GM08714 (cell line): ENCODE measurements at regions not wholly inside any gene's neighbourhood (a gene's known extent, or its start where the extent isn't known, plus 50 kb on each side); places are given as distances from the start of the nearest gene placed in this dataset.

Experiments used
- H3K4me3 ChIP-seq: fragments of 200-500 bp; sonication (Bioruptor generic); 2 replicates; pipeline ENCODE4 v1.5.1; 2014; ENCODE audit warnings: mild to moderate bottlenecking, low read length, inconsistent platforms
- ZNF274 ChIP-seq: IDR thresholded peaks from 2 replicates; pipeline ENCODE4 v1.6.1; 2012; ENCODE audit warnings: mild to moderate bottlenecking, low read depth, low read length

- no peak for TF ChIP-seq ZNF274
- H3K4me3 ChIP-seq: no peak overlapping the region
These were observed 92.9 kb upstream of the LCLAT1 start for GRCh38 chr2:30354150-30354549.

- no peak overlapping the region for H3K4me3 ChIP-seq
- no peak for TF ChIP-seq ZNF274
These were observed 92.4 kb upstream of the LCLAT1 start for GRCh38 chr2:30354621-30355020.

- no peak overlapping the region for H3K4me3 ChIP-seq
- no peak for TF ChIP-seq ZNF274
These were observed 91.7 kb upstream of the LCLAT1 start for GRCh38 chr2:30355306-30355705.

- H3K4me3 ChIP-seq: no peak overlapping the region
- TF ChIP-seq ZNF274: no peak
These were observed 91.0 kb upstream of the LCLAT1 start for GRCh38 chr2:30356071-30356470.

GRCh38 chr2:30356776-30357175, 90.3 kb upstream of the LCLAT1 start:
- H3K4me3 ChIP-seq: no peak overlapping the region
- TF ChIP-seq ZNF274: no peak

- no peak for TF ChIP-seq ZNF274
- no peak overlapping the region for H3K4me3 ChIP-seq
These were observed 88.7 kb upstream of the LCLAT1 start for GRCh38 chr2:30358351-30358750.

- no peak for TF ChIP-seq ZNF274
- H3K4me3 ChIP-seq: no peak overlapping the region
These were observed 88.2 kb upstream of the LCLAT1 start for GRCh38 chr2:30358842-30359241.

GRCh38 chr2:30359644-30360167, 87.3 kb upstream of the LCLAT1 start:
- H3K4me3 ChIP-seq: no peak overlapping the region
- no peak for TF ChIP-seq ZNF274

GRCh38 chr2:30361751-30362394, 85.2 kb upstream of the LCLAT1 start:
- no peak for TF ChIP-seq ZNF274

GRCh38 chr2:30362468-30363081, 84.5 kb upstream of the LCLAT1 start:
- TF ChIP-seq ZNF274: no peak
- no peak overlapping the region for H3K4me3 ChIP-seq

More at GRCh38 chr2:30361751-30362394, 85.2 kb upstream of the LCLAT1 start:
- no peak overlapping the region for H3K4me3 ChIP-seq

- H3K4me3 ChIP-seq: no peak overlapping the region
- TF ChIP-seq ZNF274: no peak
These were observed 83.6 kb upstream of the LCLAT1 start for GRCh38 chr2:30363406-30363805.

- no peak overlapping the region for H3K4me3 ChIP-seq
- no peak for TF ChIP-seq ZNF274
These were observed 81.8 kb upstream of the LCLAT1 start for GRCh38 chr2:30365201-30365600.

- H3K4me3 ChIP-seq: no peak overlapping the region
- TF ChIP-seq ZNF274: no peak
These were observed 80.8 kb upstream of the LCLAT1 start for GRCh38 chr2:30366199-30366691.

GRCh38 chr2:30367232-30368070, 79.6 kb upstream of the LCLAT1 start:
- TF ChIP-seq ZNF274: no peak
- H3K4me3 ChIP-seq: no peak overlapping the region

GRCh38 chr2:30368258-30368657, 78.8 kb upstream of the LCLAT1 start:
- TF ChIP-seq ZNF274: no peak

More at GRCh38 chr2:30368258-30368657, 78.8 kb upstream of the LCLAT1 start:
- H3K4me3 ChIP-seq: no peak overlapping the region
